Hepatocyte (in vitro differentiated cells): ENCODE measurements at regions not wholly inside any gene's neighbourhood (a gene's known extent, or its start where the extent isn't known, plus 50 kb on each side); places are given as distances from the start of the nearest gene placed in this dataset.

Source experiments
- DNase-seq: peaks from one replicate; pipeline ENCODE4 v3.0.0-alpha.2; 2016; ENCODE audit warnings: low spot score
- H2AFZ ChIP-seq: fragments of 200-600 bp; sonication (generic); 2 replicates; pipeline ENCODE4 v1.6.0; 2016; ENCODE audit warnings: antibody characterized with exemption, mild to moderate bottlenecking
- H3K27ac ChIP-seq: fragments of 200-600 bp; sonication (generic); 2 replicates; pipeline ENCODE4 v1.5.1; 2016; ENCODE audit warnings: mild to moderate bottlenecking
- H3K27me3 ChIP-seq: fragments of 200-600 bp; sonication (generic); 2 replicates; pipeline ENCODE4 v1.6.1; 2016
- H3K36me3 ChIP-seq: fragments of 200-600 bp; sonication (generic); replicated peaks from 2 replicates; pipeline ENCODE4 v1.5.1; 2016; ENCODE audit warnings: low read depth; ENCODE audit not compliant: insufficient read depth
- H3K4me1 ChIP-seq: fragments of 200-600 bp; sonication (generic); 2 replicates; pipeline ENCODE4 v1.5.1; 2016; ENCODE audit warnings: mild to moderate bottlenecking, moderate library complexity; ENCODE audit not compliant: insufficient read depth
- H3K4me2 ChIP-seq: fragments of 200-600 bp; sonication (generic); 2 replicates; pipeline ENCODE4 v1.6.0; 2016
- H3K4me3 ChIP-seq: fragments of 200-600 bp; sonication (generic); 2 replicates; pipeline ENCODE4 v1.5.1; 2016; ENCODE audit warnings: mild to moderate bottlenecking
- H3K79me2 ChIP-seq: fragments of 200-600 bp; sonication (generic); 2 replicates; pipeline ENCODE4 v1.6.0; 2017; ENCODE audit warnings: mild to moderate bottlenecking
- H3K9me2 ChIP-seq: fragments of 200-600 bp; sonication (generic); replicated peaks from 2 replicates; pipeline ENCODE4 v1.6.0; 2017; ENCODE audit warnings: mild to moderate bottlenecking; ENCODE audit not compliant: insufficient read depth
- H3K9me3 ChIP-seq: fragments of 200-600 bp; sonication (generic); 2 replicates; pipeline ENCODE4 v1.5.1; 2016; ENCODE audit warnings: low read depth, mild to moderate bottlenecking
- H4K20me1 ChIP-seq: fragments of 200-600 bp; sonication (generic); 2 replicates; pipeline ENCODE4 v1.6.0; 2016; ENCODE audit warnings: mild to moderate bottlenecking; ENCODE audit not compliant: insufficient read depth, poor library complexity, severe bottlenecking
- EZH2 ChIP-seq: fragments of 200-600 bp; sonication (generic); IDR thresholded peaks from 2 replicates; pipeline ENCODE4 v1.6.1; 2016; ENCODE audit warnings: antibody characterized with exemption, mild to moderate bottlenecking, borderline replicate concordance
- EZH2phosphoT487 ChIP-seq: fragments of 200-600 bp; sonication (generic); IDR thresholded peaks from one replicate; pipeline ENCODE4 v1.6.1; 2018; ENCODE audit warnings: antibody characterized with exemption, mild to moderate bottlenecking, low read depth, moderate library complexity; ENCODE audit not compliant: unreplicated experiment, severe bottlenecking
- WGBS: methylation state at CpG from one replicate; pipeline ENCODE4 v1.1.6; 2016; ENCODE audit warnings: low lambda C conversion rate; ENCODE audit errors: missing lambda C conversion rate; 5-methylcytosine and 5-hydroxymethylcytosine counted together
- TF ChIP-seq, protein P1 (sequence below): fragments of 200-600 bp; sonication (generic); IDR thresholded peaks from 2 replicates; pipeline ENCODE4 v1.5.1; 2016; ENCODE audit warnings: antibody characterized with exemption, mild to moderate bottlenecking; ENCODE audit not compliant: poor library complexity

DNA sequence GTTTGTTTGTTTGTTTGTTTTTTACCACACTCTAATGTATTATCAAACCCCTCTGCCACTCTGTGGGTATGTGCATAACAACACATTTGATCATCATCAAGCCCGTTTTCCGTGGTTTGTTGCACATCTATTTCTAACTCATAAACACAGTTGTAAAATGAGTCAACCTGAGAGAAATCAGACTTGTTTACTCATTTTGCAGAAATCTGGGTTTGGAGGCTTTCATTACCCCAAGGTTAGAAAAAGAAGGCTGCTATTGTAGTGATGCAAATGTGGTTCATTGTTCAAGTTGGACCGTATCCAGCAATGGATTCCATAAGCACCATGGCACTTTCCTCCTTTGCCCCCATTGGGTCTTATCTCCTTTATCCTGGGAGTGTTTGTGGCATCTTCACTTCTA, 353.2 kb upstream of the SOX2 start:
- TF ChIP-seq, protein P1, sequence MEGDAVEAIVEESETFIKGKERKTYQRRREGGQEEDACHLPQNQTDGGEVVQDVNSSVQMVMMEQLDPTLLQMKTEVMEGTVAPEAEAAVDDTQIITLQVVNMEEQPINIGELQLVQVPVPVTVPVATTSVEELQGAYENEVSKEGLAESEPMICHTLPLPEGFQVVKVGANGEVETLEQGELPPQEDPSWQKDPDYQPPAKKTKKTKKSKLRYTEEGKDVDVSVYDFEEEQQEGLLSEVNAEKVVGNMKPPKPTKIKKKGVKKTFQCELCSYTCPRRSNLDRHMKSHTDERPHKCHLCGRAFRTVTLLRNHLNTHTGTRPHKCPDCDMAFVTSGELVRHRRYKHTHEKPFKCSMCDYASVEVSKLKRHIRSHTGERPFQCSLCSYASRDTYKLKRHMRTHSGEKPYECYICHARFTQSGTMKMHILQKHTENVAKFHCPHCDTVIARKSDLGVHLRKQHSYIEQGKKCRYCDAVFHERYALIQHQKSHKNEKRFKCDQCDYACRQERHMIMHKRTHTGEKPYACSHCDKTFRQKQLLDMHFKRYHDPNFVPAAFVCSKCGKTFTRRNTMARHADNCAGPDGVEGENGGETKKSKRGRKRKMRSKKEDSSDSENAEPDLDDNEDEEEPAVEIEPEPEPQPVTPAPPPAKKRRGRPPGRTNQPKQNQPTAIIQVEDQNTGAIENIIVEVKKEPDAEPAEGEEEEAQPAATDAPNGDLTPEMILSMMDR, result no peak
- TF ChIP-seq EZH2 (no peak), EZH2phosphoT487 (no peak)
- Histone ChIP-seq H4K20me1 (no peaks in the 10 kb centered on the region), H3K4me3 (no peak overlapping the region), H3K4me2 (no peak overlapping the region), H3K27ac (no peak overlapping the region), H3K9me3 (no peaks in the 10 kb centered on the region), H2AFZ (no peak overlapping the region), H3K27me3 (no peaks in the 10 kb centered on the region), H3K79me2 (no peaks in the 10 kb centered on the region), H3K4me1 (no peaks in the 10 kb centered on the region), H3K9me2 (no peaks in the 10 kb centered on the region), H3K36me3 (no peaks in the 10 kb centered on the region)
- no peak for DNase-seq
- WGBS, result 79% methylated on average over 3 of the region's 3 CpGs

DNA sequence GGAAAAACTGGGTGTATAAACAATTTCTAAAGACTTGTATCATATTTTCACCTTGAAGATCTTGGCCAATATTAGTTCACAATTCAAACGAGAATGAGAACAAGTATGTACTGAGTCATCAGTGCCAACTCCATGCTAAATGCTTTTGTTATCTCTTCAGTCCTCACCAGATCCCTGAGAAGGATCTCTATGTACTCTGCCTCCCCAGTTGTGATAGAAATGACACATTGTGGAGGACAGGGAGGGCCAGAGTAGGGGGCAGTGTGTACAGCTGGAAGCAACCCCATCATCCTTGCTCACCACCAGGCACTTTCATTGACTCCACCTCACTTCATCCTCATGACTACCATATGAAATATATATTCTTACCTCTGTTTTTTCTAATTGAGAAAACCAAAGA, 353.7 kb upstream of the SOX2 start:
- Histone ChIP-seq H3K79me2 (no peaks in the 10 kb centered on the region), H2AFZ (no peak overlapping the region), H3K4me1 (no peaks in the 10 kb centered on the region), H3K27me3 (no peaks in the 10 kb centered on the region), H4K20me1 (no peaks in the 10 kb centered on the region), H3K36me3 (no peaks in the 10 kb centered on the region), H3K9me3 (no peaks in the 10 kb centered on the region), H3K9me2 (no peaks in the 10 kb centered on the region), H3K4me2 (no peak overlapping the region), H3K4me3 (no peak overlapping the region), H3K27ac (no peak overlapping the region)
- WGBS, result 39% methylated on average over 1 of the region's 1 CpG
- TF ChIP-seq, protein P1, result no peak
- TF ChIP-seq EZH2 (no peak), EZH2phosphoT487 (no peak)
- no peak for DNase-seq

DNA sequence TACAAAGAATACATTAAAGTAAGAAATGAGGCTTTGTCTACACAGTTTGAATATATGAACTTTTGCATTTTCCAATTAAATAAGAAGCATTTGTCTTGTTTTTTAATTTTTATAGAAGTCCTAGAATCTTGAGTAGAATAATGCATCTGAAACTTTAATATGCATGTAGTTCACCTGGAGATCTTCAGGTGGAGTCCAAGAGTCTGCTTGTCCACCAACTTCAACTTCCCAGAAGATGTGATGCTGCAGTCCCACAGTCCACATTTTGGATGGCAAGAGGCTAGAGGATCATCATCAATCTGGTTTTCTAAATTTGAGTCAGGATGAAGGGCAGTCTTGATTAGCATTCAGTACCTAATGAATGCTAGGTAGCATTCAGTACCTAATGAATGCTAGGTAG, 357.6 kb upstream of the SOX2 start:
- Histone ChIP-seq H4K20me1 (no peaks in the 10 kb centered on the region), H3K9me3 (no peaks in the 10 kb centered on the region), H2AFZ (no peak overlapping the region), H3K36me3 (no peaks in the 10 kb centered on the region), H3K27me3 (no peaks in the 10 kb centered on the region), H3K9me2 (no peaks in the 10 kb centered on the region), H3K4me1 (no peaks in the 10 kb centered on the region), H3K79me2 (no peaks in the 10 kb centered on the region), H3K27ac (no peak overlapping the region), H3K4me3 (no peak overlapping the region), H3K4me2 (no peak overlapping the region)
- no peak for DNase-seq
- TF ChIP-seq, protein P1, result no peak
- TF ChIP-seq EZH2phosphoT487 (no peak), EZH2 (no peak)

DNA sequence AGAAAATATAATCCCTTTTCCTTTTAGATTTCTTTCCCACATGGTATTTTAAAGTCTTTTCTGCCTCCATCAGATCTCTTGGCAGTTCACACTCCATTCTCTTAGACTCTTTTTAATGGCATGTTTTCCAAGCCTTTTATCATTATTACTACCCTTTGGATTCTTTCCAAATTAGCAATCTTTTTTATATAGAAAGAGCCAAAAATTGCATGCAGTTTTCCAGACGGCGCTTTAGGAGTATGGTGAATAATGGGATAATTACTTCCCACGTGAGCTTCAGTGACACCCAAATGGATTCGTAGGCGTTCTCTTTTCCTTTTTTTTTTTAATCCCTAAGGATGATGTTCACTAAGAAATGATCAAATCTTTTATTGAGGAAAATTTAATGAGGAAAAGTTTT, 354.8 kb upstream of the DNAJC19 start:
- no peaks in the 10 kb centered on the region for H3K9me3 ChIP-seq
- no peaks in the 10 kb centered on the region for H4K20me1 ChIP-seq
- TF ChIP-seq, protein P1, result no peak
- TF ChIP-seq EZH2 (no peak), EZH2phosphoT487 (no peak)
- no peaks in the 10 kb centered on the region for H3K27me3 ChIP-seq
- H2AFZ ChIP-seq, result no peak overlapping the region
- WGBS, result 93% methylated on average over 5 of the region's 5 CpGs
- no peak overlapping the region for H3K4me2 ChIP-seq
- no peaks in the 10 kb centered on the region for H3K36me3 ChIP-seq
- H3K4me1 ChIP-seq, result no peaks in the 10 kb centered on the region
- no peaks in the 10 kb centered on the region for H3K79me2 ChIP-seq
- H3K27ac ChIP-seq, result no peak overlapping the region
- H3K4me3 ChIP-seq, result no peak overlapping the region
- DNase-seq, result no peak
- no peaks in the 10 kb centered on the region for H3K9me2 ChIP-seq
